NCI-H1694 treated with DMSO at 0.1 percent for 48 hours (cell line): ENCODE measurements at regions not wholly inside any gene's neighbourhood (a gene's known extent, or its start where the extent isn't known, plus 50 kb on each side); places are given as distances from the start of the nearest gene placed in this dataset.

ENCODE experiments used
- DNase-seq: peaks from one replicate; lab custom pipeline; 2025; lab: John Stamatoyannopoulos, UW

- no peak for DNase-seq
Measured at GRCh38 chr9:16197578-16198370, 644.9 kb downstream of the CCDC171 start.

GRCh38 chr9:16198996-16199395 is 646.2 kb downstream of the CCDC171 start:
- no peak for DNase-seq

GRCh38 chr9:16202221-16202620 is 649.4 kb downstream of the CCDC171 start:
- DNase-seq: no peak

- DNase-seq: no peak
Measured at GRCh38 chr9:16202914-16203728, 650.3 kb downstream of the CCDC171 start.

- no peak for DNase-seq
Measured at GRCh38 chr9:16203729-16204573, 651.1 kb downstream of the CCDC171 start.

GRCh38 chr9:16205455-16205854 is 652.6 kb downstream of the CCDC171 start:
- no peak for DNase-seq

- DNase-seq: no peak
Measured at GRCh38 chr9:16206518-16206917, 653.7 kb downstream of the CCDC171 start.

- peak; percentile 32 for DNase-seq
Measured at GRCh38 chr9:16207161-16207560, 654.3 kb downstream of the CCDC171 start.

GRCh38 chr9:16210440-16210839 is 657.6 kb downstream of the CCDC171 start:
- no peak for DNase-seq

- no peak for DNase-seq
Measured at GRCh38 chr9:16211946-16212345, 658.5 kb downstream of the BNC2 start.

- DNase-seq: no peak
Measured at GRCh38 chr9:16213781-16214515, 656.5 kb downstream of the BNC2 start.

- no peak for DNase-seq
Measured at GRCh38 chr9:16214677-16215352, 655.7 kb downstream of the BNC2 start.

- no peak for DNase-seq
Measured at GRCh38 chr9:16215353-16215680, 655.2 kb downstream of the BNC2 start.

- no peak for DNase-seq
Measured at GRCh38 chr9:16217943-16218701, 652.3 kb downstream of the BNC2 start.

GRCh38 chr9:16221366-16221765 is 649.1 kb downstream of the BNC2 start:
- no peak for DNase-seq

- no peak for DNase-seq
Measured at GRCh38 chr9:16221822-16222547, 648.5 kb downstream of the BNC2 start.

- DNase-seq: no peak
Measured at GRCh38 chr9:16223074-16223871, 647.2 kb downstream of the BNC2 start.

GRCh38 chr9:16230731-16231130 is 639.7 kb downstream of the BNC2 start:
- DNase-seq: no peak

- DNase-seq: no peak
Measured at GRCh38 chr9:16236311-16236710, 634.2 kb downstream of the BNC2 start.
